NCI-H524 (cell line): ENCODE measurements at regions not wholly inside any gene's neighbourhood (a gene's known extent, or its start where the extent isn't known, plus 50 kb on each side); places are given as distances from the start of the nearest gene placed in this dataset.
"Not testable (repeated sequence)": the region's sequence is repeated elsewhere in the genome, so short reads cannot be mapped to it uniquely, and the experiment has no call there.

Experiments
- DNase-seq, 2 experiments: peaks; one replicate each; lab custom pipeline; 2025; lab: John Stamatoyannopoulos, UW

GRCh38 chr4:38333219-38333618, 330.8 kb upstream of the KLF3 start:
- DNase-seq, result no peak

GRCh38 chr4:38334791-38335190, 329.2 kb upstream of the KLF3 start:
- no peak for DNase-seq

GRCh38 chr4:38338939-38339338, 325.1 kb upstream of the KLF3 start:
- DNase-seq, result not testable (repeated sequence)

DNA sequence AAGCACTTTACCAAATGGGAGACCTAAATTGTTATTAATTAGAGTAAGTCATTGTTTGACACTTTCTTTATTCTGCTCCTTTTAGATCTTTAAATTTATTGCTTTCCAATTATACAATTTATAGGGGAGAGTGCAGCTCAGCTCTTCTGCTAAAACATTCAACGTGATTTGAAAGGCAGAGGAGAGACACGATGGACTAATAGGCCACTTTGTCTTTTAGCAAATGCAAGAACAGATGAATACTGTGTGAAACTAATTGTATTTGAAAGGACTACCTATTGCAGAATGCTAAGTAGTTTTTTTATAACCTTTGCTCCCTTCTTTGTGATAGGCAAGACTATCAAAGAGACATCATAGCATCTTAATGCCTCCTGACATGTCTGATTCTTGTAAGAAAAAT, 320.4 kb upstream of the KLF3 start:
- DNase-seq, result no peak

DNA sequence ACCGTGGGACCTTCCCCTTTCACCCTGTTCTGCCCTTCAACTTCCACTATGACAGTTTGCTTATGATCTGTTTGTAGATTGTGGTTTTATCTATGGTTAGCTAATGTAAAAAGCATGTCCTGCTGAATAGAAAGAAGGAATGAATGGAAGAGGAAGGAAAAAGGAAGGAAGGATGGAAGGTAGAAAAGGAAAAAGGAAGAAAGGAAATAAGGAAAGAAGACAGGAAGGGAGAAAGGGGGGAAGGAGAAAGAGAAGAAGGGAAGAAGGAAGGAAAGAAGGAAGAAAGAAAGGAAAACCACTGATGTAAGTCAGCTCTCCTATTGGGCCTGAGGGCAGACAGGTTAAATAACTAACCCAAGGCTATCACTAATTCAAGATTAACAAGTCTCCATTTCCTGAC, 319.1 kb upstream of the KLF3 start:
- no peak for DNase-seq

- no peak for DNase-seq
Observed at GRCh38 chr4:38347251-38347650, 316.7 kb upstream of the KLF3 start.

GRCh38 chr4:38354421-38354820, 309.6 kb upstream of the KLF3 start:
- no peak for DNase-seq

DNA sequence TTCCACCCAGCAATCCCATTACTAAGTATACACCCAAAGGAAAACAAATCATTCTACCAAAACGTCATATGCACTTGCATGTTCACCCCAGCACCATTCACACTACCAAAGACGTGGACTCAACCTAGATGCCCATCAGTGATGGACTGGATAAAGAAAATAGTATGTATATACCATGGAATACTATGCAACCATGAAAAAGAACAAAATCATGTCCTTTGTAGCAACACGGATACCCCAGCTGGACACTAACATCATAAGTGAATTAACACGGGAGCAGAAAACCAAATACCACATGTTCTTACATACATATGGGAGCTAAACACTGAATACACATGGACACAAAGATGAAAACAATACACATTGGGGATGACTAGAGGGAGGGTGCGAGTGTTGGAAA, 309.1 kb upstream of the KLF3 start:
- no peak for DNase-seq

- no peak for DNase-seq
Observed at GRCh38 chr4:38356686-38357085, 307.3 kb upstream of the KLF3 start.

- no peak for DNase-seq
Observed at GRCh38 chr4:38357546-38357945, 306.5 kb upstream of the KLF3 start.

- DNase-seq, result no peak
Observed at GRCh38 chr4:38359113-38359512, 304.9 kb upstream of the KLF3 start.

DNA sequence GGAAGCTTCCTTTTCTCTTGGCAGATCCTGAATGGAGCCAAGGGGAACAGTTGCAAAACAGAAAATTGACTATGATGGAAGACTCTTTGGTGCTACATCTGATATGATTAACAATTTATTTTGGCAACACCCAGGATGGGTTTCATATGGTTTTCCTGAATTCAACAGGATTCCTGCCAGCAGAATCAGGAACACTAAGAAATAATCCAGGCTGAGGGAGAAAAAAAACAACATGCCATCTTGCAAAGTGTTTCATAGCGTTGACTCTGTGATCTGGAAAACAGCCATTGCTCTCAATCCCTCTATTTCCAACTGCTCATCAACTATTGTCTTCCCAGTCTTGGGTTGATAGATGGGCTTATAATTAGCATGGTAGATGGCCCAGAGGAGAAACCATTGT, 303.8 kb upstream of the KLF3 start:
- DNase-seq, result no peak

GRCh38 chr4:38364383-38364963, 299.5 kb upstream of the KLF3 start:
- DNase-seq, result peak; percentile 79 to 94

GRCh38 chr4:38365261-38365660, 298.7 kb upstream of the KLF3 start:
- DNase-seq, result peak in 1 of 2 experiments; percentile 76

DNA sequence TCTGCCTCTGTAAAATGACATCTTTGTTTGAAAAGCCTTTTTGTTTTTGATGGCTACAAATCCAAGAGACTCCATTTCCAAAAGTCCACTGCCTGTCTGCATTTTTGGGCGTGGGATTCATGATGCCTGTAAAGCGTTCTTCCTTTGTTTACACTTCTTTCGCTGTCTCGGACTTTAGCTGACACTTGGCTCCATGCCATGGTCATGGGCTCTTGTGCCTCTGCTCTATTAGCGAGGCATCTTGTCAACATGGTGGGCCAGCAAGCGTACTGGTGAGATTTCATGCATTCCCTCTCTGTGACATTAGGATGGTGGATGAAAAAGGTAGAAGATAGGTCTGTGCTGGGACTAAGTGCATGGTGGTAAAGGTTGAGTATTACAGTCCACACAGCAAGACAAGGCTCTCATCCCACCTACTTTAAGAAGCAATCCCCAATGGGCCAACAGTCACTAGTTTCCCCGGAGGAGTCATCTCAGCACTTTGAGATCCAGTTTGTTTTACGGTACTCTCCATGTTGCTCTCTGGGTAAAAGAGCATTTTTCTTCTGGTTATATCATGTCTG, 298.2 kb upstream of the KLF3 start:
- peak; percentile 43 to 63 for DNase-seq

- DNase-seq, result no peak
Observed at GRCh38 chr4:38366456-38366855, 297.5 kb upstream of the KLF3 start.

GRCh38 chr4:38366997-38367396, 297.0 kb upstream of the KLF3 start:
- DNase-seq, result no peak

DNA sequence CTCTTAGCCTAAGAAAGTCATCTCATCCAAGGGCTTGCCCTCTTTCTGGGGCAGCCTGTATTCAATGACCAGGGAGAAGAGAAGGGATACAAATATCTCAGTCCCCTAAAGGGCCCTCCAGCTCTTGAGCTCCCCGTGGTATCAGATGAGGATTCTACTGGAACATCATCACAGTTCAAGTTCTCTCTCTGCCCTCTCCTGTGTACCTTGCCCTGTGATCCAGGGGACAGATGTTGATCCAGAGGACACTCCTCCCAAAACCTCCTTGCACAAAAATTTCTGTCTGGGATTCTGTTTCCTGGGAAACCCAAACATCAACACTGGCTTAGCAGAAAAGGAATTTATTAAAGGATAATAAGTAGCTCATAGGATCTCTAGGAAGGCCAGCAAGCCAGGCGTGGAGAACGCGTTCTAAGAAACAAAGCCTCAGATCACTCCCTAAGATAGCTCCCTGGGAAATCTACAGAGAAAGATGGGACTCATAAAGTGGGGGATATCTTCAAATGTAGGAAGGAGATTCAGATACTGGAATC, 296.3 kb upstream of the KLF3 start:
- no peak for DNase-seq

DNA sequence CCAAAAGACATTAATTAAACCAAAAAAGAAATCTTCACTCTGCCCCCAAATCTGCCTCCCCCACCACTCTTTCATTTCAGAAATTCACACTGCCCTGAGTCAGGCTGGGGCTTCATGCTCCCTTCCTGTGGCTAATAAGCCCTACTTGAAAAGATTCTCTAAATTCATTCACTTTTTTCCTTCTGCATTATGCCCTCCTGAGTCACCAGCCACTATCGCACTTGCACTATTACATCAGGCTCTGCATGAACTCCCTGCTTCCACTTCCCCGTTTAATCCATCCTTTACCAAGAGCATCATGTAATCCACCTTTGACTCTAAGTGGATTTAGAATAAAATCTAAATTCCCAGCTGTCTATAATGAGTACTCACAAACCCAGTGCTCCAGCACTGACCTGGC, 295.4 kb upstream of the KLF3 start:
- DNase-seq, result peak; percentile 23 to 72

DNA sequence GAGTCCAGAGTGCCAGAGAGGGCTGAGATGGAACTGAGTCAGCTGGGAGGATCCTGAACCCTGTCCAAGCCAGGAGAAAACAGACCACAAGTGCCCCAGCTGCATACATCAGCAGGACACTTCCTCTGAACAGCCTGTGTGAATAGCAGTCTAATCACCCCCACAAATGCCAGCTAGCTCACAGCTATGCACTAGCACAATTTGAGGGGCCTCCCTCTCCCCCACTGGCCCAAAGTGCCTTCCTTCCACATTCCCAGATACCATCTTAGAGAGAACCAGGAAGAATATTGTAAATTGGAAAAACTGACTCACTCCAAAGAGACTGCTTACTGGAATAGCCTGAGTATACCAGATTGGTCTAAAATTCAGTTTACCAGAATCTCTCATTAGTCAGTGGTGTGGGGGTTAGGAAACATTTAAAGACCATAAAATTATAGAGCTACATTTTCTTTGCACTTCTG, 292.6 kb upstream of the KLF3 start:
- DNase-seq, result no peak

DNA sequence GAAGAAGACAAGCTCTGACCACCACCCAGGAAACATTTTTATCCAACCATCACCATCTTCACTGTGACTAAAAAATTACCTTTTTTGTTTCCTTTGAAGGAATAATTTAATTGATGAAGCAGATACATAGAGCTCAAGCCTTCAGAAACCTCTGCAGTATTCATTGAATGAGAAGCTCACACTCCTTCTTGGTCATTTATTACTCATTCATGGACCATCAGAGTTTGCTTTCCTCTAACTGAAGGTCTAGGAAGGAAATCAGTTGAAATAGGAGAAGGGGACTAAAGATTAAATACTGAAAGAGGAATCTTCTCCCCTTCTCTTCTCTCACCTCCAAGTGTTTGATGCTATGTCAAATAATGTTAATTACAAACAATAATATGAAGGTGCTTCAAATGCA, 290.6 kb upstream of the KLF3 start:
- no peak for DNase-seq

- DNase-seq, result no peak
Observed at GRCh38 chr4:38377195-38377594, 286.8 kb upstream of the KLF3 start.

DNA sequence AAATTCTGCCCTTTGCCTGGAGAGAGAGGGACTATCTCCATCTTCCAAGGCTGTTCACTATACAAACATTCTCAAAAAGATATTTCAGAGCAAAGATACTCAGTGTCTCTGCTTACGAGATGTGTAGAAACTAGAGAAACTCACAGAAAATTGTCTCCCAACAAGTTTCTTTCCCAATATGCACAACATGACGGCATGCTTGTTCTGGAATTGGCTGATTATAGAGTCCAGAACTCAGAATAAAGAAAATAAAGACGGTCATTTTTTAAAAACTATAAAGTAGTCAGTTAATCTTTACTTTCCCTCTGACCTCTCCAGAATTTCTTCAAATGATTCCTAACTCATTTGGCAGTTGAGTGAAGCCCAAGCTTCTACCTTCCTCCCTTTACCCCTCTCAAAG, 285.5 kb upstream of the KLF3 start:
- no peak for DNase-seq

GRCh38 chr4:38381788-38382187, 282.2 kb upstream of the KLF3 start:
- DNase-seq, result no peak
